ENCODE measurements at regions not wholly inside any gene's neighbourhood (a gene's known extent, or its start where the extent isn't known, plus 50 kb on each side); places are given as distances from the start of the nearest gene placed in this dataset.

DNA sequence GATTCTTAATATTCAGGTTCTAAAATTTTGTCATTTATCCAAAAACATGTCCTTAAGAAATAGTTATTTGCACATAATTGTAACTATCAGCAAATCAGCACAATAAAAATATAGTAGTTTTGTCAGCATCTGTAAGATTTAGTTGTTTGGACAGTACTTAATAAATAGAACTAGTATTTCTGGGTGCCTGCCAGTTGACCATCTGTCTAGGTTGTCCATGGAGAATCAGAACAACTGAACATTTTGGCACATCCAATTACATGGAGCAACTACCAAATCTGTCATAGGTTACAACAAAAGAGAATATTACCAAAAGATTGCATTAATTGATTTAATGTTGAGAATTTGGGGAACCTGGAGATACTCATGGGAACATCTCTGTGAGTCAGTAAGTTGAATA is 305.5 kb upstream of the TACR3 start:
- ChIA-PET RAD21 (ENCODE audit: low non-redundant PET in 1 of 2, low total read pairs in 2 of 2, uncharacterized antibody in 2 of 2, unreplicated experiment in 2 of 2) (no interaction called here), CTCF (no interaction called here), POLR2A (no interaction called here)
- Histone ChIP-seq H3K36me3 (ENCODE audit: control insufficient read depth in 1 of 2, insufficient read depth in 2 of 2, low read length in 2 of 2) (no peaks in the 10 kb centered on the region), H3K4me2 (ENCODE audit: low read length) (no peak overlapping the region), H3K79me2 (ENCODE audit: insufficient read depth, low read length) (no peaks in the 10 kb centered on the region), H3K27me3 (ENCODE audit: insufficient read depth, low read length) (no peaks in the 10 kb centered on the region), H3K9me2 (ENCODE audit: insufficient read depth) (no peaks in the 10 kb centered on the region), H3K9me3 (ENCODE audit: control insufficient read depth in 1 of 2, insufficient read depth in 1 of 2, low read depth in 1 of 2, low read length in 2 of 2) (no peaks in the 10 kb centered on the region), H3K4me1 (ENCODE audit: control insufficient read depth in 1 of 2, insufficient read depth in 2 of 2, low read length in 2 of 2) (no peaks in the 10 kb centered on the region), H3K4me3 (replicated peaks in 1 of 2; ENCODE audit: low read depth in 1 of 2, low read length in 2 of 2) (no peak overlapping the region), H2AFZ (ENCODE audit: low read depth, low read length, poor library complexity, severe bottlenecking) (no peak overlapping the region), H3K27ac (ENCODE audit: low read depth, low read length) (no peak overlapping the region), H3K9ac (ENCODE audit: low read length) (no peak overlapping the region), H4K20me1 (ENCODE audit: insufficient read depth) (no peaks in the 10 kb centered on the region)
- ATAC-seq, result no peak
- intact Hi-C loops (cut with micrococcal nuclease), result no loop called here
- TF ChIP-seq ZNF274 (IDR thresholded peaks at IDR 0.05; ENCODE audit: low read depth, low read length), result no peak
- TF ChIP-seq POLR2A (IDR thresholded peaks at IDR 0.05; ENCODE audit: borderline replicate concordance, extremely low read depth, insufficient read depth, insufficient read length), result no peak
- no peak for TF ChIP-seq TCF7L2 (IDR thresholded peaks at IDR 0.05; ENCODE audit: borderline replicate concordance, extremely low read depth, insufficient read depth, insufficient read length)
- TF ChIP-seq SP1 (IDR thresholded peaks at IDR 0.05; ENCODE audit: low read depth), result no peak
- TF ChIP-seq, protein P1, sequence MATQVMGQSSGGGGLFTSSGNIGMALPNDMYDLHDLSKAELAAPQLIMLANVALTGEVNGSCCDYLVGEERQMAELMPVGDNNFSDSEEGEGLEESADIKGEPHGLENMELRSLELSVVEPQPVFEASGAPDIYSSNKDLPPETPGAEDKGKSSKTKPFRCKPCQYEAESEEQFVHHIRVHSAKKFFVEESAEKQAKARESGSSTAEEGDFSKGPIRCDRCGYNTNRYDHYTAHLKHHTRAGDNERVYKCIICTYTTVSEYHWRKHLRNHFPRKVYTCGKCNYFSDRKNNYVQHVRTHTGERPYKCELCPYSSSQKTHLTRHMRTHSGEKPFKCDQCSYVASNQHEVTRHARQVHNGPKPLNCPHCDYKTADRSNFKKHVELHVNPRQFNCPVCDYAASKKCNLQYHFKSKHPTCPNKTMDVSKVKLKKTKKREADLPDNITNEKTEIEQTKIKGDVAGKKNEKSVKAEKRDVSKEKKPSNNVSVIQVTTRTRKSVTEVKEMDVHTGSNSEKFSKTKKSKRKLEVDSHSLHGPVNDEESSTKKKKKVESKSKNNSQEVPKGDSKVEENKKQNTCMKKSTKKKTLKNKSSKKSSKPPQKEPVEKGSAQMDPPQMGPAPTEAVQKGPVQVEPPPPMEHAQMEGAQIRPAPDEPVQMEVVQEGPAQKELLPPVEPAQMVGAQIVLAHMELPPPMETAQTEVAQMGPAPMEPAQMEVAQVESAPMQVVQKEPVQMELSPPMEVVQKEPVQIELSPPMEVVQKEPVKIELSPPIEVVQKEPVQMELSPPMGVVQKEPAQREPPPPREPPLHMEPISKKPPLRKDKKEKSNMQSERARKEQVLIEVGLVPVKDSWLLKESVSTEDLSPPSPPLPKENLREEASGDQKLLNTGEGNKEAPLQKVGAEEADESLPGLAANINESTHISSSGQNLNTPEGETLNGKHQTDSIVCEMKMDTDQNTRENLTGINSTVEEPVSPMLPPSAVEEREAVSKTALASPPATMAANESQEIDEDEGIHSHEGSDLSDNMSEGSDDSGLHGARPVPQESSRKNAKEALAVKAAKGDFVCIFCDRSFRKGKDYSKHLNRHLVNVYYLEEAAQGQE (IDR thresholded peaks at IDR 0.05; ENCODE audit: low read depth), result no peak
- TF ChIP-seq FOSL1 (IDR thresholded peaks at IDR 0.05; ENCODE audit: low read depth), result no peak
- no peak for TF ChIP-seq EZH2 (IDR thresholded peaks at IDR 0.05)
- TF ChIP-seq, protein P2, sequence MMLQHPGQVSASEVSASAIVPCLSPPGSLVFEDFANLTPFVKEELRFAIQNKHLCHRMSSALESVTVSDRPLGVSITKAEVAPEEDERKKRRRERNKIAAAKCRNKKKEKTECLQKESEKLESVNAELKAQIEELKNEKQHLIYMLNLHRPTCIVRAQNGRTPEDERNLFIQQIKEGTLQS (IDR thresholded peaks at IDR 0.05), result no peak
- no peak for TF ChIP-seq ELF1 (IDR thresholded peaks at IDR 0.05; ENCODE audit: borderline replicate concordance, low read depth)
- no peak for TF ChIP-seq CEBPB (IDR thresholded peaks at IDR 0.05; ENCODE audit: low read depth)
- no peak for TF ChIP-seq YY1 (IDR thresholded peaks at IDR 0.05; ENCODE audit: extremely low read depth, insufficient replicate concordance, low read depth, low read length)
- TF ChIP-seq JUND (IDR thresholded peaks at IDR 0.05), result no peak
- no peak for TF ChIP-seq CBX3 (IDR thresholded peaks at IDR 0.05; ENCODE audit: low read depth)
- TF ChIP-seq ZFX (IDR thresholded peaks at IDR 0.05), result no peak
- TF ChIP-seq, protein P3, sequence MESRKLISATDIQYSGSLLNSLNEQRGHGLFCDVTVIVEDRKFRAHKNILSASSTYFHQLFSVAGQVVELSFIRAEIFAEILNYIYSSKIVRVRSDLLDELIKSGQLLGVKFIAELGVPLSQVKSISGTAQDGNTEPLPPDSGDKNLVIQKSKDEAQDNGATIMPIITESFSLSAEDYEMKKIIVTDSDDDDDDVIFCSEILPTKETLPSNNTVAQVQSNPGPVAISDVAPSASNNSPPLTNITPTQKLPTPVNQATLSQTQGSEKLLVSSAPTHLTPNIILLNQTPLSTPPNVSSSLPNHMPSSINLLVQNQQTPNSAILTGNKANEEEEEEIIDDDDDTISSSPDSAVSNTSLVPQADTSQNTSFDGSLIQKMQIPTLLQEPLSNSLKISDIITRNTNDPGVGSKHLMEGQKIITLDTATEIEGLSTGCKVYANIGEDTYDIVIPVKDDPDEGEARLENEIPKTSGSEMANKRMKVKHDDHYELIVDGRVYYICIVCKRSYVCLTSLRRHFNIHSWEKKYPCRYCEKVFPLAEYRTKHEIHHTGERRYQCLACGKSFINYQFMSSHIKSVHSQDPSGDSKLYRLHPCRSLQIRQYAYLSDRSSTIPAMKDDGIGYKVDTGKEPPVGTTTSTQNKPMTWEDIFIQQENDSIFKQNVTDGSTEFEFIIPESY (IDR thresholded peaks at IDR 0.05; ENCODE audit: extremely low read depth, insufficient replicate concordance, low read length), result no peak
- DNase-seq (ENCODE audit: low read depth, low spot score), result no peak
- no TSS peak for BruUV-seq (replicated peaks)
